GM21423 (cell line): ENCODE measurements at regions not wholly inside any gene's neighbourhood (a gene's known extent, or its start where the extent isn't known, plus 50 kb on each side); places are given as distances from the start of the nearest gene placed in this dataset.
"Not testable (repeated sequence)": the region's sequence is repeated elsewhere in the genome, so short reads cannot be mapped to it uniquely, and the experiment has no call there.

Source experiments
- ATAC-seq: cut with Tn5 transposase; IDR thresholded peaks from one replicate; pipeline ENCODE4 v1.9.1; 2021; ENCODE audit warnings: mild to moderate bottlenecking, moderate library complexity; ENCODE audit not compliant: unreplicated experiment

DNA sequence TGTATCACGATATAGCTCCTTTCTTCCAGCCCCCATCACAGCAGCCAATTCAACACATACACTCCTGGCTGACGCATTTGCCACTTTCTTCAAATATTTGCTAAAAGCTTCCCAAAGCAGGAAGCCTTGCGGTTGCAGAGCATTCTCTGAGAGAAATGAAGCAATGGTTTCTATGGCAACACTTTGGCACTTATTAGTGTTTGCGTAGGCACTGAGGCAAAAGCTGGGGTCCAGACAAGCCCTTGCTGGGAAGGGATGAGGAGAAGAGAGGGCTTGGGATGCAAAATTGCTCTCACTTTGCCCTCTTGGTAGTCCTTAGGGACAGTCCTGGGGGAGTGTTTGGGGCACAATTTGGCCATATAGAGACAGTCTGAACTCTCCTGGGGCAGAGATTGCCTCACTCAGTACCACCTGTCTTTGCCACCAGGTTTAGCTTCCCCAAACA is 55.0 kb upstream of the PAK3 start:
- ATAC-seq, result peak; percentile 66

GRCh38 chrX:111040377-111041017 is 55.5 kb upstream of the PAK3 start:
- peak; percentile 42 for ATAC-seq

- ATAC-seq, result no peak
These were observed 56.4 kb upstream of the PAK3 start for GRCh38 chrX:111039606-111040005.

- no peak for ATAC-seq
These were observed 60.0 kb upstream of the PAK3 start for GRCh38 chrX:111035991-111036390.

DNA sequence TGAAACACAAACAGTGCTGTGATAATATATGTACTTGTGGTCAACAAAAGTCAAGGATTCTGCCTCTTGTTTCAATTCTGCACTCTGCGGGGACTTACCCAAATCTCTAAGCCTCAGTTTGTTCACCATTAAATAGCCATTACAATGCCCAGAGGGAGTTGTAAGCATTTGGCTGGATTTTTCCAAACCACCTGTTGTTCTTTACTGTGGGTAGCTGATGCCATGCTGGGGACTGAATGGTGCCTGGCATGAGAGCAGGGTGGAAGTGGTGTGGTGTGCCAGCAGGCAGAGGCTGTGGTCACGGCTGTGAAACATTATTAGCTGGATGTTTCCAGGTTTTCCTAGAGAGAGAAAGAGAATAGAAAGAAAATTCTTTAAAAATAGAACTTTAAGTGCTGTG is 60.7 kb upstream of the PAK3 start:
- ATAC-seq, result no peak

- not testable (repeated sequence) for ATAC-seq
These were observed 73.0 kb upstream of the PAK3 start for GRCh38 chrX:111022998-111023397.

DNA sequence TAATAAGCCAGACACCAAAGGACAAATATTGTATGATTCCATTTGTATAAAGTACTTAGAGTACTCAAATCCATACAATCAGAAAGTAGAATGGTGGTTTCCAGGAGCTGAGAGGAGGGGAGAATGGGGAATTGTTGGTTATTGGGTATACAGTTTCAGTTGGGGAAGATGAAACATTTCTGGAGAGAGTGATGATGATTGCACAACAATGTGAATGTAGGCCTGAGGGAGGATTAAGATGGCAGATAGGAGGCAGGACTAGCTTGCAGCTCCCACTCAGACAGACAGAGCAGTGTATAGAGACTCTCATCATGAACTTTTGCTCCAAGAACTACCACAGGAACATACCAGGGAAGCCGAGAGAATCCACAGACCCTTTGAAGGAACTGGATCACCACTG is 75.7 kb upstream of the PAK3 start:
- ATAC-seq, result no peak

GRCh38 chrX:111013778-111014455 is 82.1 kb upstream of the PAK3 start:
- no peak for ATAC-seq

- ATAC-seq, result no peak
These were observed 85.9 kb upstream of the PAK3 start for GRCh38 chrX:111010111-111010510.

DNA sequence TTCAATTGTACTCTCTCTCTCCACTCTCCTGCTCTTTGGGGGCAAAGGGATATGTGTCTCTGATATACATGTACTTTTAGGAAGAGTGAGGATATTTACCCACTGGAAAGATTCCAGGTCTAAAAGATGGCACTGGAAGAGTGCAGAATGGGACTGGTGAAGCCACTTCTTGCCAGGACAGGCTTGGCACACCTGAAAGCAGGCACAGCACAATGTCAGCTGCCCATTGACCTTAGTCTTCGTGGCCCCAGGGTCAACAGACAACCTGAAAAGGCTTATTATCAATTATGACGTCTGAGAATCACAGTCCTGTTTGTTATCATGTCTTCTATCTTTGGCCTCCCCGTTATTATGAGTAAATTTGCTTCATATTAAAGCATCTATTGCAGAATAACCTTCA is 86.7 kb upstream of the PAK3 start:
- ATAC-seq, result no peak

DNA sequence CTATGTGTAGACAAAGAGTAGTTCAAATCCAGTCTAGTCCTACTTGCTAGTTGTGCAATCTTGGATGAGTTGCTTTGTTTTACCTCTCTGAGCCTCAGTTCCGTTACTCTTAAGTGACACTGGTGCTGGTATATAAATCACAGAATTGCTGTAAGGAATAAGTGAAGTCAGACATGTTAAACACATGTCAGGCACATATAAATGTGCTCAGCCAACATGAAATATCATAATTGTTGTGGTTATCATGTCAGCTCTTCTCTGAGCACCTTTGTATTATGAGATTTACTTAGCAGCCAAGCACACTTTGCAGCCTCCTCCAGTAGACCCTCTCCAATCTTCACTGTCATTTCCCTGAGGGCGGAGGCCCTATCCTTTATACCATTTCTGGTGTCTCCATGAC is 87.9 kb upstream of the PAK3 start:
- no peak for ATAC-seq

GRCh38 chrX:111007238-111007637 is 88.8 kb upstream of the PAK3 start:
- no peak for ATAC-seq

- ATAC-seq, result no peak
These were observed 89.9 kb upstream of the PAK3 start for GRCh38 chrX:111006116-111006515.

DNA sequence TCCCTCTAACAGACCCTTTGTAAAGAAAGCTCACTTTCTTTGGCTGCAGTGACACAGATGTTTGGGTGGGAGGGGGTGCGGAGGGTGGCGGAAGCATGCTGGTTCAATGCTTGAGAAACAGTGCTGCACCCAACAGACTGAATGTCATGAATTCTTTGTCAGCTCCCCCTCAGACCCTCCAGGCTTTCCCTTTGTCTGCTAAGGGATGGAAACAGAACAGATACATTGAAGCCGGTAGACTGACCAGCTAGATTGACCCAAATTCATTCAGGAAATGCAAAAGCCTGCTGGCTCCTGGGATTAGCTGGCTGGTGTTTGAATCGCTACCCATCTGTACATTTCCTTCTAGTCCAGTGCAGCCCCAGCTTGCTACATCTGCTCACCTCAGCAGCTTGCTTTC is 90.8 kb upstream of the PAK3 start:
- no peak for ATAC-seq

GRCh38 chrX:111003118-111003517 is 92.9 kb upstream of the PAK3 start:
- ATAC-seq, result no peak

DNA sequence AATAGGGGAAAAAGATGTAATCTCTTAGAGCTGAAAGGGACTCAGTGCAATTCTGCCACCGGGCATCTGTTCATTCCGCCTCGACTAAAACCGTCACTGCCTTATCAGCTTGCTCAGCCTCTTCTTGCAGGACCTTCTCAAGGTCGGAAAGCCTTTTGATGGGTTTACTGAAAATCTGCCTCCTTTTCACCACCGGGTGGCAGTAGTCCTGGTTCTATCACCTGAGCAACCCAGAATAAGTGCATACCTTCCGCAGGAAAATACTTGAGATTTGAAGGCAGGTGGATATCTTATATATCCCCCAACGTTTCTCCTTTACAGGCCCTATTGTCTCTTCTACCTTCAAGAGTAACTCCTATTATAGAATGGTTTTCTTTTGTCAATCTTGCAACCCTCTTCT is 103.4 kb upstream of the PAK3 start:
- ATAC-seq, result no peak

DNA sequence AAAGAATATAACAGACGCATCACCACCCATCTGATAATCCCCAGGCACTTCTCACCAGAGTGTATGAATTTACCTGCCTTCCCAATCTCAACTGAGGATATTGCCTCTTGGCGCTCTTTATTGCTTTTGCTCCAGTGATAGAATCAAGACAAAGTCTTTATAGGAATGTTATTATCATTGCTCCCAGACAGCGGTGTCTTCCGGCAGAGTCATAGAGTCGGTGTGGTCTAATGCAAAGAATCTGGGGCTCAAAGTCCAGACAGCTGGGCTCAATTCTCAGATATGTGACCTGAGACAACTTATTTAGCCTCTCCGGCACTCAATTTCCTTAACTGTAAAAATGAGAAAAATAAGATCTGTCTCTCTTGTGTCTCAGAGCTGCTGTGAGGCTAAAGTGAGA is 106.1 kb upstream of the PAK3 start:
- no peak for ATAC-seq

GRCh38 chrX:110989447-110989846 is 106.5 kb upstream of the PAK3 start:
- ATAC-seq, result no peak

DNA sequence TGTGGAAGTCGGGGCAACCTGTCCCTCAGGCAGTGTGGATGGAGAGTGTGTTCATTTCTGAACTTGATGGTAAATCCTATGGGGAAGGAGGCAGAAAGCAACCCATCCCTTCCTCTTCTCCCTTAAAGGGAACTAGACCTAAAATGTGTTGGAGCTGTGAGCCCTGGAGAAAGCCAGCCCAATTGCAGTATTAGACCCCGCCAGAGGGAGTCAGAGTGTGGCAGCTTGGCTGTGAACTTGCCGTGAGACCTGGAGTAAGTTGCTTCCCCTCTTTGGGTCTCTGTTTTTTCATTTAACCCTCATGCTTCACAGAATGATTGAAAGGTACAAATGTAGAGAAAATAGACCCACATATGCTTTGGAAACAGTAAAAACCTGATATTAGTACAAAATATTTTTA is 108.7 kb upstream of the PAK3 start:
- ATAC-seq, result no peak

GRCh38 chrX:110985470-110985869 is 110.5 kb upstream of the PAK3 start:
- no peak for ATAC-seq

- ATAC-seq, result no peak
These were observed 113.0 kb upstream of the PAK3 start for GRCh38 chrX:110983024-110983423.

DNA sequence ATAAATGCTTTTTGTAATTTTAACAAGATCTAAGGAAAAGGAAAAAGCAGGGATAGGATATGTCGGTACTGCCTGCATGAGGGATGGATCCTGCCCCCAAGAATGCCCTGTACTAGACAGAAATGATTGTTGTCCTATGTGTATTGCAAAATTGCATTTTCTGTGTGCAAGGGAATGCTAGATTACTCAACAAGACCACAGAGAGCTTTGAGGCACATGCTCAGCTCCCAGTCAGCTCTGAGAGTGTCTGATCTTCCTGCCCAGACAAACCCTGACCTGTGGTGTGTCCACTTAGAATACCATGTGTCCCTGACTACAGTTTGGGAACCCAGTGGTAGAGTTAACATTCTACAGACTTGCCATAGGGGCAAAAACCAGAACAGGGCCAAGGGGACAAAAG is 129.2 kb upstream of the PAK3 start:
- ATAC-seq, result no peak

DNA sequence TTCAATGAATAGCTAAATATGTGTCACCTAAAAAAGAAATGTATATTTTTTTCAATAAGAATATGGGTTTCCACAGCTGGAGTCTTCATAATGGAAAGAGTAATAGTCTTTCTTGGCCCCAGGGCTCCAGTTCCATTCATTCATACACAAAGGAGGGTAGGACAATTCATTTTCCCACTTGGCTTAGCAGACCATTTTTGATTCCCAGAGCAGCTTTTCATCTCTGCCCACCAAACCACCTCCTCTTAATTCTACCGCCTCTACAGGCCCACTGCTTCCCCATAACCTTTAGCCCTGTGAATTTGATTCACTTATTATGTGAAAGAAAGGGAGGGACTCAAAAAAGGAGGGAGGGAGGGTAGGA is 129.9 kb upstream of the PAK3 start:
- ATAC-seq, result no peak
